Progenitor cell of endocrine pancreas (in vitro differentiated cells): ENCODE measurements at regions not wholly inside any gene's neighbourhood (a gene's known extent, or its start where the extent isn't known, plus 50 kb on each side); places are given as distances from the start of the nearest gene placed in this dataset.

ENCODE experiments used
- DNase-seq: peaks from one replicate; pipeline ENCODE4 v3.0.0; 2021; ENCODE audit warnings: low spot score; ENCODE audit not compliant: unreplicated experiment
- H3K27ac Mint-ChIP-seq: 2 replicates; pipeline ENCODE4 v1.8.0; 2021; ENCODE audit warnings: mild to moderate bottlenecking, moderate library complexity, mixed read lengths
- H3K27me3 Mint-ChIP-seq: 2 replicates; pipeline ENCODE4 v1.8.0; 2021; ENCODE audit warnings: mixed read lengths
- H3K36me3 Mint-ChIP-seq: 2 replicates; pipeline ENCODE4 v1.8.0; 2022; ENCODE audit warnings: mixed read lengths; ENCODE audit not compliant: insufficient read depth
- H3K4me1 Mint-ChIP-seq: 2 replicates; pipeline ENCODE4 v1.8.0; 2021; ENCODE audit warnings: low read depth, mixed read lengths
- H3K4me3 Mint-ChIP-seq: 2 replicates; pipeline ENCODE4 v1.8.0; 2021; ENCODE audit warnings: low read depth, mild to moderate bottlenecking, moderate library complexity, mixed read lengths
- H3K9me3 Mint-ChIP-seq: 2 replicates; pipeline ENCODE4 v1.8.0; 2021; ENCODE audit warnings: low read depth, mixed read lengths
- CTCF ChIP-seq: fragments of 200-600 bp; sonication (generic); IDR thresholded peaks from one replicate; pipeline ENCODE4 v1.5.0; 2021; ENCODE audit warnings: antibody characterized with exemption, mild to moderate bottlenecking; ENCODE audit not compliant: unreplicated experiment

DNA sequence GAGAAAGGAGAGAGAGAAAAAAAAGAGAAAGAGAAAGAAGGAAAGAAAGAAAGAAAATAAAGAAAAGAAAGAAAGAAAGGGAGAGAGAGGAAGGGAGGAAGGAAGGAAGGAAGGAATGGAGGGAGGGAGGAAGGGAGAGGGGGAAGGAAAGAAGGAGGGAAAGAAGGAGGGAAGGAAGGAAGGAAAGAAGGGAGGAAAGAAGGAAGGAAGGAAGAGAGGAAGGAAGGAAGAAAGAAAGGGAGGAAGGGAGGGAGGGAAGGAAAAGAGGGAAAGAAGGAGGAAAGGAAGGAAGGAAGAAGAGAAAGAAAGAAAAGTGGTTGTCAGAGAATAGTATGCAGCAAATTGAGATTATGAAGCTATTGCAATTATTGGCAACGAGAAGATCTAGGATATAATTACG is 49.9 kb upstream of the NIPBL start:
- Mint-ChIP-seq H3K27ac (no peak overlapping the region), H3K9me3 (peaks cover 7% of the 10 kb centered on the region), H3K36me3 (no peaks in the 10 kb centered on the region), H3K4me1 (no peaks in the 10 kb centered on the region), H3K4me3 (no peak overlapping the region), H3K27me3 (peaks cover 55% of the 10 kb centered on the region)
- DNase-seq: no peak
- no peak for TF ChIP-seq CTCF
